H1 (cell line): ENCODE measurements at regions not wholly inside any gene's neighbourhood (a gene's known extent, or its start where the extent isn't known, plus 50 kb on each side); places are given as distances from the start of the nearest gene placed in this dataset.

Experiments used
- ASH2L ChIP-seq: fragments of 200-600, 300-600 bp; sonication (generic); IDR thresholded peaks from one replicate; pipeline ENCODE4 v1.7.1; 2017; ENCODE audit warnings: low read length
- EP300 ChIP-seq, 2 experiments: IDR thresholded peaks; 1 replicate in 1 of 2; 2 replicates in 1 of 2; pipeline ENCODE4 v1.6.1; 2011 to 2012; ENCODE audit warnings: low read depth in 2 of 2, low read length in 2 of 2, mild to moderate bottlenecking in 2 of 2, borderline replicate concordance in 1 of 2, inconsistent platforms in 1 of 2, moderate library complexity in 1 of 2
- KDM1A ChIP-seq: fragments of 200-600, 300-600 bp; sonication (generic); IDR thresholded peaks from 2 replicates; pipeline ENCODE4 v1.7.1; 2016; ENCODE audit warnings: mild to moderate bottlenecking, low read length, borderline replicate concordance
- RXRA ChIP-seq: IDR thresholded peaks from 2 replicates; pipeline ENCODE4 v1.6.1; 2011; ENCODE audit warnings: low read depth, mild to moderate bottlenecking, low read length, moderate library complexity; ENCODE audit not compliant: insufficient read depth
- SAP30 ChIP-seq: fragments of 300-600 bp; sonication (generic); IDR thresholded peaks from 2 replicates; pipeline ENCODE4 v1.7.1; 2012; ENCODE audit warnings: low read length, moderate library complexity, mild to moderate bottlenecking, inconsistent platforms; ENCODE audit not compliant: insufficient read depth, insufficient replicate concordance
- TEAD4 ChIP-seq: IDR thresholded peaks from 2 replicates; pipeline ENCODE4 v1.6.1; 2012; ENCODE audit warnings: low read depth, low read length, inconsistent platforms, mixed read lengths
- ZNF274 ChIP-seq: IDR thresholded peaks from 2 replicates; pipeline ENCODE4 v1.7.0; 2012; ENCODE audit warnings: low read length, borderline replicate concordance; ENCODE audit errors: extremely low read depth
- TF ChIP-seq, protein P1 (sequence below): fragments of 300-600 bp; sonication (generic); IDR thresholded peaks from 2 replicates; pipeline ENCODE4 v1.7.1; 2012; ENCODE audit warnings: low read length, moderate library complexity, mild to moderate bottlenecking, inconsistent platforms; ENCODE audit not compliant: insufficient replicate concordance
- TF ChIP-seq, protein P2 (sequence below): IDR thresholded peaks from 2 replicates; pipeline ENCODE4 v1.6.1; 2011; ENCODE audit warnings: low read depth, mild to moderate bottlenecking, low read length; ENCODE audit not compliant: insufficient read depth
- TF ChIP-seq, protein P3 (sequence below): IDR thresholded peaks from 2 replicates; pipeline ENCODE4 v1.6.1; 2012; ENCODE audit warnings: inconsistent platforms

DNA sequence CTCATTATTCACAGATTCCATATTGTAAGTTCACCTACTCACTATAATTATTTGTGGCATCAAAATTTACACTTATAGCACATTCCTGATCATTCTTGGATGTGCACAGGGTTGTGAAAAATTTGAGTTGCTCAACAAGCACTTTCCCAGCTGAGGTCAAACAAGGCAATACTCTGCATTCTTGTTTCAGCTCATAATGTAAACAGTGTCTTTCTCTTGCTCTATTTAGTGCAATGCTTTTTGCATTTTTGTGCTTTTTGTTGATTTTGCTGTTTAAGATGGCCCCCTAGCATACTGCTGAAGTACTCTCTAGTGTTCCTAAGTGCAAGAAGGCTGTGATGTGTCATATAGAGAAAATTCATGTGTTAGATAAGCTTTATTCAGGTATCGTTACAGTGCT lies 66.7 kb upstream of the TNIK start (continued):
- TF ChIP-seq, protein P1, sequence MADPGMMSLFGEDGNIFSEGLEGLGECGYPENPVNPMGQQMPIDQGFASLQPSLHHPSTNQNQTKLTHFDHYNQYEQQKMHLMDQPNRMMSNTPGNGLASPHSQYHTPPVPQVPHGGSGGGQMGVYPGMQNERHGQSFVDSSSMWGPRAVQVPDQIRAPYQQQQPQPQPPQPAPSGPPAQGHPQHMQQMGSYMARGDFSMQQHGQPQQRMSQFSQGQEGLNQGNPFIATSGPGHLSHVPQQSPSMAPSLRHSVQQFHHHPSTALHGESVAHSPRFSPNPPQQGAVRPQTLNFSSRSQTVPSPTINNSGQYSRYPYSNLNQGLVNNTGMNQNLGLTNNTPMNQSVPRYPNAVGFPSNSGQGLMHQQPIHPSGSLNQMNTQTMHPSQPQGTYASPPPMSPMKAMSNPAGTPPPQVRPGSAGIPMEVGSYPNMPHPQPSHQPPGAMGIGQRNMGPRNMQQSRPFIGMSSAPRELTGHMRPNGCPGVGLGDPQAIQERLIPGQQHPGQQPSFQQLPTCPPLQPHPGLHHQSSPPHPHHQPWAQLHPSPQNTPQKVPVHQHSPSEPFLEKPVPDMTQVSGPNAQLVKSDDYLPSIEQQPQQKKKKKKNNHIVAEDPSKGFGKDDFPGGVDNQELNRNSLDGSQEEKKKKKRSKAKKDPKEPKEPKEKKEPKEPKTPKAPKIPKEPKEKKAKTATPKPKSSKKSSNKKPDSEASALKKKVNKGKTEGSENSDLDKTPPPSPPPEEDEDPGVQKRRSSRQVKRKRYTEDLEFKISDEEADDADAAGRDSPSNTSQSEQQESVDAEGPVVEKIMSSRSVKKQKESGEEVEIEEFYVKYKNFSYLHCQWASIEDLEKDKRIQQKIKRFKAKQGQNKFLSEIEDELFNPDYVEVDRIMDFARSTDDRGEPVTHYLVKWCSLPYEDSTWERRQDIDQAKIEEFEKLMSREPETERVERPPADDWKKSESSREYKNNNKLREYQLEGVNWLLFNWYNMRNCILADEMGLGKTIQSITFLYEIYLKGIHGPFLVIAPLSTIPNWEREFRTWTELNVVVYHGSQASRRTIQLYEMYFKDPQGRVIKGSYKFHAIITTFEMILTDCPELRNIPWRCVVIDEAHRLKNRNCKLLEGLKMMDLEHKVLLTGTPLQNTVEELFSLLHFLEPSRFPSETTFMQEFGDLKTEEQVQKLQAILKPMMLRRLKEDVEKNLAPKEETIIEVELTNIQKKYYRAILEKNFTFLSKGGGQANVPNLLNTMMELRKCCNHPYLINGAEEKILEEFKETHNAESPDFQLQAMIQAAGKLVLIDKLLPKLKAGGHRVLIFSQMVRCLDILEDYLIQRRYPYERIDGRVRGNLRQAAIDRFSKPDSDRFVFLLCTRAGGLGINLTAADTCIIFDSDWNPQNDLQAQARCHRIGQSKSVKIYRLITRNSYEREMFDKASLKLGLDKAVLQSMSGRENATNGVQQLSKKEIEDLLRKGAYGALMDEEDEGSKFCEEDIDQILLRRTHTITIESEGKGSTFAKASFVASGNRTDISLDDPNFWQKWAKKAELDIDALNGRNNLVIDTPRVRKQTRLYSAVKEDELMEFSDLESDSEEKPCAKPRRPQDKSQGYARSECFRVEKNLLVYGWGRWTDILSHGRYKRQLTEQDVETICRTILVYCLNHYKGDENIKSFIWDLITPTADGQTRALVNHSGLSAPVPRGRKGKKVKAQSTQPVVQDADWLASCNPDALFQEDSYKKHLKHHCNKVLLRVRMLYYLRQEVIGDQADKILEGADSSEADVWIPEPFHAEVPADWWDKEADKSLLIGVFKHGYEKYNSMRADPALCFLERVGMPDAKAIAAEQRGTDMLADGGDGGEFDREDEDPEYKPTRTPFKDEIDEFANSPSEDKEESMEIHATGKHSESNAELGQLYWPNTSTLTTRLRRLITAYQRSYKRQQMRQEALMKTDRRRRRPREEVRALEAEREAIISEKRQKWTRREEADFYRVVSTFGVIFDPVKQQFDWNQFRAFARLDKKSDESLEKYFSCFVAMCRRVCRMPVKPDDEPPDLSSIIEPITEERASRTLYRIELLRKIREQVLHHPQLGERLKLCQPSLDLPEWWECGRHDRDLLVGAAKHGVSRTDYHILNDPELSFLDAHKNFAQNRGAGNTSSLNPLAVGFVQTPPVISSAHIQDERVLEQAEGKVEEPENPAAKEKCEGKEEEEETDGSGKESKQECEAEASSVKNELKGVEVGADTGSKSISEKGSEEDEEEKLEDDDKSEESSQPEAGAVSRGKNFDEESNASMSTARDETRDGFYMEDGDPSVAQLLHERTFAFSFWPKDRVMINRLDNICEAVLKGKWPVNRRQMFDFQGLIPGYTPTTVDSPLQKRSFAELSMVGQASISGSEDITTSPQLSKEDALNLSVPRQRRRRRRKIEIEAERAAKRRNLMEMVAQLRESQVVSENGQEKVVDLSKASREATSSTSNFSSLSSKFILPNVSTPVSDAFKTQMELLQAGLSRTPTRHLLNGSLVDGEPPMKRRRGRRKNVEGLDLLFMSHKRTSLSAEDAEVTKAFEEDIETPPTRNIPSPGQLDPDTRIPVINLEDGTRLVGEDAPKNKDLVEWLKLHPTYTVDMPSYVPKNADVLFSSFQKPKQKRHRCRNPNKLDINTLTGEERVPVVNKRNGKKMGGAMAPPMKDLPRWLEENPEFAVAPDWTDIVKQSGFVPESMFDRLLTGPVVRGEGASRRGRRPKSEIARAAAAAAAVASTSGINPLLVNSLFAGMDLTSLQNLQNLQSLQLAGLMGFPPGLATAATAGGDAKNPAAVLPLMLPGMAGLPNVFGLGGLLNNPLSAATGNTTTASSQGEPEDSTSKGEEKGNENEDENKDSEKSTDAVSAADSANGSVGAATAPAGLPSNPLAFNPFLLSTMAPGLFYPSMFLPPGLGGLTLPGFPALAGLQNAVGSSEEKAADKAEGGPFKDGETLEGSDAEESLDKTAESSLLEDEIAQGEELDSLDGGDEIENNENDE: no peak
- TF ChIP-seq KDM1A (no peak), RXRA (no peak), TEAD4 (no peak), ASH2L (no peak), SAP30 (no peak), ZNF274 (no peak), EP300 (IDR thresholded peaks at IDR 0.05; ENCODE audit: borderline replicate concordance in 1 of 2, low read depth in 2 of 2, low read length in 2 of 2) (no peak)
- TF ChIP-seq, protein P2, sequence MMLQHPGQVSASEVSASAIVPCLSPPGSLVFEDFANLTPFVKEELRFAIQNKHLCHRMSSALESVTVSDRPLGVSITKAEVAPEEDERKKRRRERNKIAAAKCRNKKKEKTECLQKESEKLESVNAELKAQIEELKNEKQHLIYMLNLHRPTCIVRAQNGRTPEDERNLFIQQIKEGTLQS: no peak
- TF ChIP-seq, protein P3, sequence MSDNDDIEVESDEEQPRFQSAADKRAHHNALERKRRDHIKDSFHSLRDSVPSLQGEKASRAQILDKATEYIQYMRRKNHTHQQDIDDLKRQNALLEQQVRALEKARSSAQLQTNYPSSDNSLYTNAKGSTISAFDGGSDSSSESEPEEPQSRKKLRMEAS: no peak
